Astrocyte (in vitro differentiated cells and primary cell): ENCODE measurements at regions not wholly inside any gene's neighbourhood (a gene's known extent, or its start where the extent isn't known, plus 50 kb on each side); places are given as distances from the start of the nearest gene placed in this dataset.

Experiments used
- DNase-seq: peaks from one replicate; pipeline ENCODE4 v3.0.0-alpha.2; 2010; ENCODE audit warnings: low read depth
- FAIRE-seq: peaks from 2 replicates; lab custom pipeline; 2011; peaks lifted over from hg19 to GRCh38; lab: Jason Lieb, UNC
- H2AFZ ChIP-seq: 2 replicates; pipeline ENCODE4 v1.6.0; 2012; ENCODE audit warnings: low read depth, low read length, inconsistent platforms
- H3K27ac ChIP-seq: 2 replicates; pipeline ENCODE4 v1.5.1; 2011; ENCODE audit warnings: low read depth, low read length, inconsistent platforms
- H3K27me3 ChIP-seq: 2 replicates; pipeline ENCODE4 v1.6.0; 2011; ENCODE audit warnings: low read length, inconsistent platforms; ENCODE audit not compliant: insufficient read depth
- H3K36me3 ChIP-seq: 2 replicates; pipeline ENCODE4 v1.5.1; 2011; ENCODE audit warnings: low read length, inconsistent platforms; ENCODE audit not compliant: insufficient read depth
- H3K4me1 ChIP-seq: 2 replicates; pipeline ENCODE4 v1.5.1; 2011; ENCODE audit warnings: low read length, inconsistent platforms; ENCODE audit not compliant: insufficient read depth
- H3K4me2 ChIP-seq: 2 replicates; pipeline ENCODE4 v1.6.0; 2012; ENCODE audit warnings: low read length, inconsistent platforms
- H3K4me3 ChIP-seq: 2 replicates; pipeline ENCODE4 v1.5.1; 2011; ENCODE audit warnings: low read depth, mild to moderate bottlenecking, low read length, inconsistent platforms; ENCODE audit not compliant: insufficient read depth
- H3K79me2 ChIP-seq: 2 replicates; pipeline ENCODE4 v1.6.0; 2012; ENCODE audit warnings: mild to moderate bottlenecking, low read length, inconsistent platforms; ENCODE audit not compliant: insufficient read depth
- H3K9ac ChIP-seq: 2 replicates; pipeline ENCODE4 v1.6.0; 2012; ENCODE audit warnings: mild to moderate bottlenecking, low read length, inconsistent platforms
- H3K9me3 ChIP-seq: 2 replicates; pipeline ENCODE4 v1.5.1; 2012; ENCODE audit warnings: low read depth, mild to moderate bottlenecking, low read length, inconsistent platforms; ENCODE audit not compliant: insufficient read depth
- H4K20me1 ChIP-seq: 2 replicates; pipeline ENCODE4 v1.6.0; 2012; ENCODE audit warnings: low read length, inconsistent platforms; ENCODE audit not compliant: insufficient read depth
- H3K27ac Mint-ChIP-seq: one replicate; pipeline ENCODE4 v1.8.0; 2021; ENCODE audit warnings: mild to moderate bottlenecking, mixed read lengths; ENCODE audit not compliant: unreplicated experiment
- H3K27me3 Mint-ChIP-seq: one replicate; pipeline ENCODE4 v1.8.0; 2021; ENCODE audit warnings: low read depth, mixed read lengths; ENCODE audit not compliant: unreplicated experiment
- H3K36me3 Mint-ChIP-seq: one replicate; pipeline ENCODE4 v1.8.0; 2021; ENCODE audit warnings: low read depth, mixed read lengths; ENCODE audit not compliant: unreplicated experiment
- H3K4me1 Mint-ChIP-seq: one replicate; pipeline ENCODE4 v1.8.0; 2021; ENCODE audit warnings: low read depth, mixed read lengths; ENCODE audit not compliant: unreplicated experiment
- H3K4me3 Mint-ChIP-seq: one replicate; pipeline ENCODE4 v1.8.0; 2021; ENCODE audit warnings: mild to moderate bottlenecking, moderate library complexity, mixed read lengths; ENCODE audit not compliant: unreplicated experiment
- H3K9me3 Mint-ChIP-seq: one replicate; pipeline ENCODE4 v1.8.0; 2021; ENCODE audit warnings: mild to moderate bottlenecking, mixed read lengths; ENCODE audit not compliant: unreplicated experiment
- CTCF ChIP-seq: IDR thresholded peaks from 2 replicates; pipeline ENCODE4 v1.5.1; 2011; ENCODE audit warnings: low read depth, mild to moderate bottlenecking, inconsistent platforms, low read length, moderate library complexity; ENCODE audit not compliant: insufficient read depth
- EZH2 ChIP-seq: IDR thresholded peaks from 2 replicates; pipeline ENCODE4 v1.6.1; 2012; ENCODE audit warnings: mild to moderate bottlenecking, low read length, inconsistent platforms; ENCODE audit not compliant: insufficient read depth

GRCh38 chr3:107985496-107985895 lies 105.3 kb downstream of the CD47 start:
- H3K4me2 ChIP-seq: no peak overlapping the region
- DNase-seq (no peak), FAIRE-seq (no peak)
- H3K9me3 ChIP-seq: no peaks in the 10 kb centered on the region
- peaks cover 4% of the 10 kb centered on the region for H3K4me1 Mint-ChIP-seq
- no peaks in the 10 kb centered on the region for H3K36me3 Mint-ChIP-seq
- H3K4me1 ChIP-seq: peaks cover 30% of the 10 kb centered on the region
- no peaks in the 10 kb centered on the region for H3K36me3 ChIP-seq
- H3K27ac Mint-ChIP-seq: no peak overlapping the region
- TF ChIP-seq CTCF (no peak), EZH2 (no peak)
- H3K4me3 Mint-ChIP-seq: no peak overlapping the region
- no peaks in the 10 kb centered on the region for H3K27me3 ChIP-seq
- H3K27ac ChIP-seq: no peak overlapping the region
- H3K4me3 ChIP-seq: no peak overlapping the region
- H3K79me2 ChIP-seq: no peaks in the 10 kb centered on the region
- H2AFZ ChIP-seq: peak overlapping the region; percentile 69
- H3K9me3 Mint-ChIP-seq: no peaks in the 10 kb centered on the region
- H3K9ac ChIP-seq: no peak overlapping the region
- no peaks in the 10 kb centered on the region for H4K20me1 ChIP-seq
- H3K27me3 Mint-ChIP-seq: peaks cover 5% of the 10 kb centered on the region

- no peak overlapping the region for H2AFZ ChIP-seq
- Mint-ChIP-seq H3K4me3 (no peak overlapping the region), H3K9me3 (no peaks in the 10 kb centered on the region), H3K36me3 (no peaks in the 10 kb centered on the region), H3K27ac (no peak overlapping the region), H3K4me1 (peaks cover 4% of the 10 kb centered on the region), H3K27me3 (no peaks in the 10 kb centered on the region)
- no peaks in the 10 kb centered on the region for H3K79me2 ChIP-seq
- no peak for TF ChIP-seq EZH2
- TF ChIP-seq CTCF: no peak
- H3K27me3 ChIP-seq: no peaks in the 10 kb centered on the region
- no peak overlapping the region for H3K27ac ChIP-seq
- no peak for DNase-seq
- no peak overlapping the region for H3K9ac ChIP-seq
- H4K20me1 ChIP-seq: no peaks in the 10 kb centered on the region
- H3K9me3 ChIP-seq: no peaks in the 10 kb centered on the region
- H3K4me1 ChIP-seq: peaks cover 22% of the 10 kb centered on the region
- H3K36me3 ChIP-seq: no peaks in the 10 kb centered on the region
- FAIRE-seq: no peak
- H3K4me3 ChIP-seq: no peak overlapping the region
- H3K4me2 ChIP-seq: no peak overlapping the region
These were observed 107.6 kb downstream of the CD47 start for GRCh38 chr3:107983247-107983646.

GRCh38 chr3:107982165-107982564 lies 108.7 kb downstream of the CD47 start:
- peaks cover 6% of the 10 kb centered on the region for H3K27me3 Mint-ChIP-seq
- Histone ChIP-seq H4K20me1 (no peaks in the 10 kb centered on the region), H3K36me3 (no peaks in the 10 kb centered on the region), H3K9me3 (no peaks in the 10 kb centered on the region), H3K9ac (no peak overlapping the region), H3K4me1 (peaks cover 11% of the 10 kb centered on the region), H3K79me2 (no peaks in the 10 kb centered on the region), H3K27me3 (no peaks in the 10 kb centered on the region), H3K4me3 (no peak overlapping the region), H3K4me2 (no peak overlapping the region), H3K27ac (no peak overlapping the region), H2AFZ (peak overlapping the region; percentile 53)
- FAIRE-seq: no peak
- H3K27ac Mint-ChIP-seq: no peak overlapping the region
- no peak overlapping the region for H3K4me3 Mint-ChIP-seq
- H3K4me1 Mint-ChIP-seq: peaks cover 4% of the 10 kb centered on the region
- no peaks in the 10 kb centered on the region for H3K36me3 Mint-ChIP-seq
- DNase-seq: no peak
- H3K9me3 Mint-ChIP-seq: no peaks in the 10 kb centered on the region
- TF ChIP-seq CTCF (no peak), EZH2 (no peak)
